H1 (cell line): ENCODE measurements at regions not wholly inside any gene's neighbourhood (a gene's known extent, or its start where the extent isn't known, plus 50 kb on each side); places are given as distances from the start of the nearest gene placed in this dataset.

Experiments
- CTCF ChIA-PET: fragments of 300-600 bp; sonication (Branson Sonifier 250); formaldehyde crosslinking; loops from one replicate; lab custom pipeline; 2021; ENCODE audit not compliant: partially characterized antibody; lab: Charles Lee
- POLR2A ChIA-PET: fragments of 300-600 bp; sonication (Branson Sonifier 250); formaldehyde crosslinking; loops from one replicate; lab custom pipeline; 2021; ENCODE audit warnings: inconsistent platforms; ENCODE audit not compliant: partially characterized antibody; lab: Charles Lee
- DNase-seq, 2 experiments: peaks; one replicate each; pipeline versions ENCODE4 v3.0.0 to v3.0.0-alpha.2; 2010 to 2022; ENCODE audit warnings: low spot score in 2 of 2, low read depth in 1 of 2, mixed read lengths in 1 of 2
- FAIRE-seq: peaks from 2 replicates; lab custom pipeline; 2011; peaks lifted over from hg19 to GRCh38; lab: Jason Lieb, UNC
- H2AFZ ChIP-seq: 2 replicates; pipeline ENCODE4 v1.8.1; 2012; ENCODE audit warnings: low read length, inconsistent platforms
- H2AK5ac ChIP-seq: 2 replicates; pipeline ENCODE4 v1.6.1; 2013; ENCODE audit warnings: low read depth, low read length
- H2BK120ac ChIP-seq: replicated peaks from 2 replicates; pipeline ENCODE3; 2013; ENCODE audit warnings: low read depth, low read length, inconsistent platforms
- H2BK12ac ChIP-seq: 2 replicates; pipeline ENCODE4 v1.6.1; 2013; ENCODE audit warnings: low read depth, low read length
- H2BK15ac ChIP-seq: 2 replicates; pipeline ENCODE4 v1.6.1; 2013; ENCODE audit warnings: low read length
- H2BK20ac ChIP-seq: 2 replicates; pipeline ENCODE4 v1.6.1; 2013; ENCODE audit warnings: low read length
- H2BK5ac ChIP-seq: 2 replicates; pipeline ENCODE4 v1.6.1; 2013; ENCODE audit warnings: low read depth, low read length
- H3K14ac ChIP-seq: 2 replicates; pipeline ENCODE4 v1.6.1; 2013; ENCODE audit warnings: inconsistent platforms; ENCODE audit not compliant: insufficient read length
- H3K18ac ChIP-seq: 2 replicates; pipeline ENCODE4 v1.6.1; 2013; ENCODE audit warnings: low read length; ENCODE audit errors: extremely low read depth
- H3K23ac ChIP-seq: 2 replicates; pipeline ENCODE4 v1.6.1; 2013; ENCODE audit warnings: inconsistent platforms; ENCODE audit not compliant: insufficient read length
- H3K23me2 ChIP-seq: 2 replicates; pipeline ENCODE4 v1.6.1; 2013; ENCODE audit warnings: low read depth, low read length
- H3K27ac ChIP-seq: 2 replicates; pipeline ENCODE4 v1.6.1; 2011; ENCODE audit warnings: low read depth, low read length, inconsistent platforms
- H3K27me3 ChIP-seq, 4 experiments: replicated peaks in 1 of 4; 1 replicate in 1 of 4; 2 replicates in 3 of 4; pipeline versions ENCODE4 v1.6.1 to v1.8.1; 2011 to 2013; ENCODE audit warnings: low read length in 3 of 4, mild to moderate bottlenecking in 3 of 4, inconsistent platforms in 2 of 4, mixed read lengths in 2 of 4, moderate library complexity in 1 of 4; ENCODE audit not compliant: control insufficient read depth in 3 of 4, insufficient read depth in 3 of 4; ENCODE audit errors: extremely low read depth in 1 of 4
- H3K36me3 ChIP-seq, 4 experiments: 2 replicates each; pipeline versions ENCODE4 v1.6.1 to v1.8.1; 2011 to 2013; ENCODE audit warnings: mild to moderate bottlenecking in 4 of 4, low read length in 3 of 4, moderate library complexity in 2 of 4, control low read depth in 1 of 4, inconsistent platforms in 1 of 4; ENCODE audit not compliant: insufficient read depth in 4 of 4, control insufficient read depth in 2 of 4
- H3K4ac ChIP-seq: replicated peaks from 2 replicates; pipeline ENCODE3; 2013; ENCODE audit warnings: low read length, low read depth, mixed read lengths, inconsistent platforms; ENCODE audit not compliant: insufficient read length
- H3K4me1 ChIP-seq, 4 experiments: replicated peaks in 1 of 4; 1 replicate in 1 of 4; 2 replicates in 3 of 4; pipeline versions ENCODE4 v1.6.1 to v1.8.1; 2011 to 2013; ENCODE audit warnings: low read length in 3 of 4, inconsistent platforms in 2 of 4, mixed read lengths in 1 of 4; ENCODE audit not compliant: insufficient read depth in 4 of 4, control insufficient read depth in 3 of 4
- H3K4me2 ChIP-seq, 2 experiments: 2 replicates each; pipeline versions ENCODE4 v1.6.1 to v1.8.1; 2011 to 2013; ENCODE audit warnings: low read depth in 2 of 2, low read length in 2 of 2, control low read depth in 1 of 2, inconsistent platforms in 1 of 2, mild to moderate bottlenecking in 1 of 2; ENCODE audit not compliant: insufficient read depth in 1 of 2
- H3K4me3 ChIP-seq, 4 experiments: fragments of 200-600, 300-600 bp in 1 of 4; sonication (generic), shearing (Covaris generic), sonication (Bioruptor Twin) in 1 of 4; 2 replicates each; pipeline versions ENCODE4 v1.5.1 to v1.8.1; 2011 to 2016; ENCODE audit warnings: low read length in 4 of 4, low read depth in 3 of 4, control low read depth in 2 of 4, inconsistent platforms in 2 of 4, mild to moderate bottlenecking in 2 of 4, mixed read lengths in 1 of 4, moderate library complexity in 1 of 4; ENCODE audit not compliant: insufficient read depth in 2 of 4; ENCODE audit errors: extremely low read depth in 1 of 4
- H3K56ac ChIP-seq: replicated peaks from 2 replicates; pipeline ENCODE3; 2013; ENCODE audit warnings: low read depth, mild to moderate bottlenecking, mixed read lengths, low read length, inconsistent platforms; ENCODE audit not compliant: insufficient read length
- H3K79me1 ChIP-seq: 2 replicates; pipeline ENCODE4 v1.6.1; 2013; ENCODE audit warnings: low read depth, low read length, control low read depth
- H3K79me2 ChIP-seq, 2 experiments: 2 replicates each; pipeline versions ENCODE4 v1.6.1 to v1.8.1; 2012 to 2013; ENCODE audit warnings: low read length in 2 of 2, mild to moderate bottlenecking in 2 of 2, inconsistent platforms in 1 of 2; ENCODE audit not compliant: insufficient read depth in 2 of 2, control insufficient read depth in 1 of 2
- H3K9ac ChIP-seq, 4 experiments: replicated peaks in 1 of 4; 1 replicate in 1 of 4; 2 replicates in 3 of 4; pipeline versions ENCODE4 v1.6.1 to v1.8.1; 2011 to 2013; ENCODE audit warnings: low read depth in 3 of 4, low read length in 3 of 4, control low read depth in 2 of 4, mild to moderate bottlenecking in 2 of 4, moderate library complexity in 2 of 4, inconsistent platforms in 1 of 4; ENCODE audit errors: extremely low read depth in 1 of 4
- H3K9me3 ChIP-seq, 2 experiments: 2 replicates each; pipeline versions ENCODE4 v1.6.1 to v1.8.1; 2012 to 2013; ENCODE audit warnings: mild to moderate bottlenecking in 2 of 2, moderate library complexity in 2 of 2, control low read depth in 1 of 2, inconsistent platforms in 1 of 2, low read depth in 1 of 2, low read length in 1 of 2, mixed read lengths in 1 of 2; ENCODE audit not compliant: insufficient read depth in 2 of 2
- H4K20me1 ChIP-seq, 2 experiments: replicated peaks in 1 of 2; 2 replicates each; pipeline versions ENCODE3 to v1.8.1; 2011 to 2013; ENCODE audit warnings: inconsistent platforms in 2 of 2, low read length in 2 of 2, mild to moderate bottlenecking in 1 of 2; ENCODE audit not compliant: insufficient read depth in 2 of 2, control insufficient read depth in 1 of 2
- H4K5ac ChIP-seq: 2 replicates; pipeline ENCODE4 v1.6.1; 2013; ENCODE audit warnings: low read length, low read depth, mixed read lengths, inconsistent platforms; ENCODE audit not compliant: insufficient read length
- H4K8ac ChIP-seq: 2 replicates; pipeline ENCODE4 v1.8.0; 2013; ENCODE audit warnings: mild to moderate bottlenecking, moderate library complexity, low read length, inconsistent platforms; ENCODE audit not compliant: insufficient read depth; ENCODE audit errors: extremely low read depth
- H4K91ac ChIP-seq: replicated peaks from 2 replicates; pipeline ENCODE3; 2013; ENCODE audit warnings: low read length, mixed read lengths, inconsistent platforms; ENCODE audit not compliant: insufficient read length
- WGBS, 2 experiments: shearing (Covaris generic) in 1 of 2; methylation state at CpG; one replicate each; pipeline versions ENCODE4 v1.1.6 to v1.1.7; 2013 to 2015; ENCODE audit warnings: low lambda C conversion rate in 2 of 2, mixed read lengths in 2 of 2, inconsistent platforms in 1 of 2, low coverage in 1 of 2, missing lambda C conversion rate in 1 of 2; ENCODE audit not compliant: insufficient replicate concordance in 2 of 2, insufficient coverage in 1 of 2, insufficient read length in 1 of 2; ENCODE audit errors: extremely low coverage in 1 of 2, missing lambda C conversion rate in 1 of 2; 5-methylcytosine and 5-hydroxymethylcytosine counted together

DNA sequence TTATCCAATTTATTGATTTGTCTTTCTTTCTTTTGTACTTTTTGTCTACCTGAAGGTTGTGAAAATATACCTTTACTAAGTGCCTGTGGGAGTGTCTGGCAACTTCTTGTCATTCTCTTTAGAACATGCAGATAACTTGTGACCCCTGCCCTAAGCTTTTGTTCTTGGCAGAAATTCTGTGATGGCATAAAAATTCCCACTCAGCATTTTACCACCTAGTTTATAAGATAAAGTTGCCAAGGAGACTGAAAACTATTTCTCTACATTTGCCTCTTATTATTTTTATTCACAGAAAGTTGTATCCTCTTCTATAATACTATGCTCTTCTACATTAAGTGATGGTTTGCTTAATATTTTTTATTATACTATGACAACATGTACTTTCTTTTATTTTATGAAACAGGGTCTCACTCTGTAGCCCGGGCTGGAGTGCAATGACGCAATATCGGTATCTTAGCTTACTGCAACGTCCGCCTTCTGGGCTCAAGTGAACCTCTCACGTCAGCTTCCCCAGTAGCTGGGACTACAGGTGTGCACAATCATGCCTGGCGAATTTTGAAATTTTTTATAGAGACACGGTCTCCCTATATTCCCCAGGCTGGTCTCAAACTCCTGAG, 683.5 kb downstream of the ANKRD7 start:
- no peaks in the 10 kb centered on the region for H3K4me1 ChIP-seq
- H3K27me3 ChIP-seq: no peaks in the 10 kb centered on the region; a peak in 1 of 7 replicates
- H3K4ac ChIP-seq: no peak overlapping the region
- H2BK120ac ChIP-seq: no peak overlapping the region
- no peak overlapping the region for H3K27ac ChIP-seq
- H4K20me1 ChIP-seq: no peaks in the 10 kb centered on the region
- H3K18ac ChIP-seq: no peak overlapping the region
- no peak overlapping the region for H2BK20ac ChIP-seq
- no peak overlapping the region for H3K56ac ChIP-seq
- H4K8ac ChIP-seq: no peak overlapping the region
- no peak overlapping the region for H3K4me2 ChIP-seq
- WGBS, 2 experiments: 94% methylated on average over 8 of the region's 8 CpGs; no CpG with 5 or more reads in 1 of the 2 experiments
- no peak overlapping the region for H4K91ac ChIP-seq
- H4K5ac ChIP-seq: no peak overlapping the region
- H2BK5ac ChIP-seq: no peak overlapping the region
- ChIA-PET CTCF (interaction anchor here (1.1 kb wide), 1 partner anchor 10 kb away, joined by 3 read pairs; no protein-coding TSS in a partner anchor), POLR2A (no interaction called here)
- H3K9ac ChIP-seq: no peak overlapping the region
- H2BK15ac ChIP-seq: no peak overlapping the region
- H2BK12ac ChIP-seq: no peak overlapping the region
- no peak overlapping the region for H3K23ac ChIP-seq
- H3K23me2 ChIP-seq: no peaks in the 10 kb centered on the region
- H2AFZ ChIP-seq: no peak overlapping the region
- no peak overlapping the region for H3K4me3 ChIP-seq
- no peaks in the 10 kb centered on the region for H3K79me1 ChIP-seq
- H3K9me3 ChIP-seq: no peaks in the 10 kb centered on the region
- no peak overlapping the region for H3K14ac ChIP-seq
- H3K79me2 ChIP-seq: no peaks in the 10 kb centered on the region
- DNase-seq (no peak), FAIRE-seq (no peak)
- no peak overlapping the region for H2AK5ac ChIP-seq
- no peaks in the 10 kb centered on the region for H3K36me3 ChIP-seq
